Adrenal gland (tissue), 9 donors: ENCODE measurements at regions not wholly inside any gene's neighbourhood (a gene's known extent, or its start where the extent isn't known, plus 50 kb on each side); places are given as distances from the start of the nearest gene placed in this dataset.

ENCODE experiments used
- DNase-seq, 7 donors: peaks; one replicate each; pipeline ENCODE4 v3.0.0-alpha.2; 2019 to 2020
- H3K27ac ChIP-seq, 5 donors: fragments of 200-600 bp; sonication (generic) in 4 of 5; 1 replicate in 3 of 5; 2 replicates in 2 of 5; pipeline versions ENCODE4 v1.5.1 to v1.8.0; 2016 to 2020; ENCODE audit warnings: mild to moderate bottlenecking in 1 of 5
- H3K27me3 ChIP-seq: fragments of 200-600 bp; 2 replicates; pipeline ENCODE4 v1.8.0; 2021
- H3K36me3 ChIP-seq, 2 donors: fragments of 200-600 bp; replicated peaks in 1 of 2; 1 replicate in 1 of 2; 2 replicates in 1 of 2; pipeline versions ENCODE4 v1.5.1 to v1.8.0; 2018 to 2022
- H3K4me1 ChIP-seq, 2 donors: fragments of 200-600 bp; replicated peaks in 1 of 2; 1 replicate in 1 of 2; 2 replicates in 1 of 2; pipeline versions ENCODE4 v1.5.1 to v1.8.0; 2018 to 2021
- H3K4me3 ChIP-seq, 4 donors: fragments of 200-600 bp; sonication (generic) in 3 of 4; one replicate each; pipeline ENCODE4 v1.5.1; 2016 to 2018
- H3K9me3 ChIP-seq, 3 donors: fragments of 200-600 bp; sonication (generic) in 1 of 3; replicated peaks in 1 of 3; 1 replicate in 2 of 3; 2 replicates in 1 of 3; pipeline versions ENCODE4 v1.5.1 to v1.8.0; 2016 to 2021
- POLR2A ChIP-seq, 2 donors: fragments of 450-650 bp; IDR thresholded peaks; one replicate each; pipeline ENCODE4 v1.6.1; 2017; ENCODE audit warnings: antibody characterized with exemption in 2 of 2, mild to moderate bottlenecking in 2 of 2, moderate library complexity in 1 of 2
- WGBS, 4 donors: extraction: QIAGEN DNeasy Blood & Tissue Kit in 2 of 4; methylation state at CpG; one replicate each; pipeline versions ENCODE4 v1.1.5 to v1.1.7; 2013 to 2017; 5-methylcytosine and 5-hydroxymethylcytosine counted together
- intact Hi-C, 2 donors: fragments of 100-400 bp; cut with DNase I; formaldehyde crosslinking; loops; one replicate each; pipeline versions ENCODE4 v1.14.1 to v1.15.0; 2022 to 2023
- TF ChIP-seq, protein P1 (sequence below), 6 experiments: fragments of 450-650 bp in 4 of 6; fragments of 200-600 bp in 2 of 6; sonication (generic) in 1 of 6; IDR thresholded peaks; 1 replicate in 5 of 6; 2 replicates in 1 of 6; pipeline versions ENCODE4 v1.5.1 to v1.8.0; 2016 to 2021; ENCODE audit warnings: antibody characterized with exemption in 6 of 6, mild to moderate bottlenecking in 2 of 6, moderate library complexity in 1 of 6
- donor health status: healthy with polysubstance abuse.
- donor health status: Bipolar disorder and iron deficiency.
- donor health status: DM: yes; HTN: yes; CAD: no.
- donor health status: DM: no; HTN: no; CAD: no.
- donor health status: DM: no; HTN: no; CAD: no.

DNA sequence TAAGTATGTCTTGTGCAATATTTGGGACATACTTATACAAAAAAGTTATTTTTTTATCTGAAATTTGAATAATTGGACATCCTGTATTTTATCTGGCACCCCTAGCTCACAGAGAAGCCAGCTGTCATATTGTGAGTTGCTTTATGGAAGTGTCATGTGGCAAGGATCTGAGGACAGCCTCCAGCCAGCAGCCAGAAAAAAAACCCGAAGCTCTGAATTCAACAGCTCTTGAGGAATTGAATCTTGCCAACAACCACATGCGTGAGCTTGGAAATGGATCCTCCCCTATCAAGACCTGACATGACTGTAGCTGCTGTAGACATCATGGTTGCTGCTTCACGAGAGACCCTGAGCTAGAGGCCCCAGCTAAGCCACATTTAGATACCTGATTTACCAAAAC, 187.2 kb upstream of the SHISA6 start:
- no peak for TF ChIP-seq POLR2A (IDR thresholded peaks at IDR 0.05)
- TF ChIP-seq, protein P1, sequence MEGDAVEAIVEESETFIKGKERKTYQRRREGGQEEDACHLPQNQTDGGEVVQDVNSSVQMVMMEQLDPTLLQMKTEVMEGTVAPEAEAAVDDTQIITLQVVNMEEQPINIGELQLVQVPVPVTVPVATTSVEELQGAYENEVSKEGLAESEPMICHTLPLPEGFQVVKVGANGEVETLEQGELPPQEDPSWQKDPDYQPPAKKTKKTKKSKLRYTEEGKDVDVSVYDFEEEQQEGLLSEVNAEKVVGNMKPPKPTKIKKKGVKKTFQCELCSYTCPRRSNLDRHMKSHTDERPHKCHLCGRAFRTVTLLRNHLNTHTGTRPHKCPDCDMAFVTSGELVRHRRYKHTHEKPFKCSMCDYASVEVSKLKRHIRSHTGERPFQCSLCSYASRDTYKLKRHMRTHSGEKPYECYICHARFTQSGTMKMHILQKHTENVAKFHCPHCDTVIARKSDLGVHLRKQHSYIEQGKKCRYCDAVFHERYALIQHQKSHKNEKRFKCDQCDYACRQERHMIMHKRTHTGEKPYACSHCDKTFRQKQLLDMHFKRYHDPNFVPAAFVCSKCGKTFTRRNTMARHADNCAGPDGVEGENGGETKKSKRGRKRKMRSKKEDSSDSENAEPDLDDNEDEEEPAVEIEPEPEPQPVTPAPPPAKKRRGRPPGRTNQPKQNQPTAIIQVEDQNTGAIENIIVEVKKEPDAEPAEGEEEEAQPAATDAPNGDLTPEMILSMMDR (IDR thresholded peaks at IDR 0.05) = no peak
- Histone ChIP-seq H3K27ac (no peak overlapping the region), H3K4me1 (no peaks in the 10 kb centered on the region), H3K9me3 (no peaks in the 10 kb centered on the region), H3K4me3 (no peak overlapping the region), H3K27me3 (no peaks in the 10 kb centered on the region), H3K36me3 (no peaks in the 10 kb centered on the region)
- intact Hi-C loops = no loop called here
- WGBS, 4 donors = 59 to 76% (median 67%) methylated on average over 3 of the region's 3 CpGs
- DNase-seq = no peak

DNA sequence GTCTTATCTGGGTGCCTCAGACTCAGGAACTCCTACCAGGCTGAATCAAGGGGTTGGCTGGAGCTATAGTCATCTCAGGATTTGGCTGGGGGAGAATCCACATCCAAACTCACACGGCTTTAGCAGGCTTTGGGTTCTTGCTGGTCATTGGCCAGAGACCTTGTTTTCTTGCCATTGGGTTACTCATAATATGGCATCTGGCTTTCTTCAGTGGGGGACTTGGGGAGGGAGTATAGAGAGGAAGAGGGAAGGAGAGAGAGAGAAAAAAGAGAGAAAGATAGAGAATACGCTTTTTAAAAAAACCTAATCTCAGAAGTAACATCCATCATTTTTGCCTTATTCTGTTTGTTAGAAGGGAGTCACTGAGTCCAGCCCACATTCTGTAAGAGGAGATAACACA, 191.5 kb upstream of the SHISA6 start:
- Histone ChIP-seq H3K36me3 (no peaks in the 10 kb centered on the region), H3K27ac (no peak overlapping the region), H3K4me3 (no peak overlapping the region), H3K27me3 (no peaks in the 10 kb centered on the region), H3K9me3 (no peaks in the 10 kb centered on the region), H3K4me1 (no peaks in the 10 kb centered on the region)
- intact Hi-C loops = no loop called here
- TF ChIP-seq POLR2A (IDR thresholded peaks at IDR 0.05) = no peak
- TF ChIP-seq, protein P1 (IDR thresholded peaks at IDR 0.05) = no peak
- 54 to 58% (median 55%) methylated on average over 2 of the region's 2 CpGs for WGBS, 4 donors
- no peak for DNase-seq

DNA sequence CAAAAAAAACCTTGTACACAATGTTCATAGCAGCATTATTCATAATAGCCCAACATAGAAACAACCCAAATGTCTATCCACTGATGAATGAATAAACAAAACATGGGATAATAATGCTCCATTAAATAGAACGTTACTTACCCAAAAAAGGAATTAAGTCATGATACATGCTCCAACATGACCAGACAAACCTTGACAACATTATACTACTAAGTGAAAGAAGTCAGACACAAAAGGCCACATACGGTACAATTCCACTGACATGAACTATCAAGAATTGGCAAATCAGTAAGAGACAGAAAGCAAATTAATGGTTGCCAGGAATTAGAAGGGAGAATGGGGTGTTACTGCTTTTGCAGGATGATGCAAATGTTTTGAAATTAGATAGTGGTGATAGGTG, 193.8 kb upstream of the SHISA6 start:
- Histone ChIP-seq H3K27me3 (no peaks in the 10 kb centered on the region), H3K27ac (no peak overlapping the region), H3K9me3 (no peaks in the 10 kb centered on the region), H3K4me1 (no peaks in the 10 kb centered on the region), H3K36me3 (no peaks in the 10 kb centered on the region), H3K4me3 (no peak overlapping the region)
- TF ChIP-seq, protein P1 (IDR thresholded peaks at IDR 0.05) = no peak
- no peak for TF ChIP-seq POLR2A (IDR thresholded peaks at IDR 0.05)
- WGBS, 4 donors = 71 to 81% (median 77%) methylated on average over 2 of the region's 2 CpGs
- no peak for DNase-seq
- intact Hi-C loops = no loop called here

DNA sequence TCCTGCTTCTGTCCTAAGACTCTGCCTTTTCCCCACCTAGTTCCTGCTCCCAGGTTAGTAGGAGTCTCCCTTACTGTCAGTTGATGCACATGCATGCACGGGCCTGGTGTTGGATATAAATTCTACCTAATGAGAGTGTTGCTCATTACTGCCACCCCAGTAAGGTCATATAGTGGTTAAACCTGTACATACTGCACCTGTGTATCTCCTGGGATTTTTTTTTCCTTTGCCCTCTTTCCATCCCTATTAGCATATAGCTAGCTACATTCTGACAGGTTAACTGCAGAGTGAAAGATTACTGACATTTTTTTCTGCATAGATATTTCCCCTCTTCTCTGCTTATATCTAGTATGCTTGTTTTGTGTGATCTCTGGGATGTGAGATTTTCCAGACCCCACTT, 201.5 kb upstream of the PIRT start:
- WGBS, 4 donors = 42 to 66% (median 58%) methylated on average over 1 of the region's 1 CpG
- no peak overlapping the region for H3K4me3 ChIP-seq
- H3K27me3 ChIP-seq = no peaks in the 10 kb centered on the region
- DNase-seq = no peak
- intact Hi-C loops = no loop called here
- H3K9me3 ChIP-seq = no peaks in the 10 kb centered on the region
- TF ChIP-seq, protein P1 (IDR thresholded peaks at IDR 0.05) = no peak
- no peak for TF ChIP-seq POLR2A (IDR thresholded peaks at IDR 0.05)
- no peak overlapping the region for H3K27ac ChIP-seq
- no peaks in the 10 kb centered on the region for H3K4me1 ChIP-seq
- H3K36me3 ChIP-seq = no peaks in the 10 kb centered on the region
